ENCODE measurements at regions not wholly inside any gene's neighbourhood (a gene's known extent, or its start where the extent isn't known, plus 50 kb on each side); places are given as distances from the start of the nearest gene placed in this dataset.
"Not testable (repeated sequence)": the region's sequence is repeated elsewhere in the genome, so short reads cannot be mapped to it uniquely, and the experiment has no call there.

- no peak for DNase-seq
Measured at GRCh38 chr9:108270561-108270960, 585.2 kb downstream of the ACTL7B start.

- DNase-seq = no peak
Measured at GRCh38 chr9:108270051-108270450, 585.7 kb downstream of the ACTL7B start.

GRCh38 chr9:108269371-108269770 lies 586.4 kb downstream of the ACTL7B start:
- no peak for DNase-seq

DNA sequence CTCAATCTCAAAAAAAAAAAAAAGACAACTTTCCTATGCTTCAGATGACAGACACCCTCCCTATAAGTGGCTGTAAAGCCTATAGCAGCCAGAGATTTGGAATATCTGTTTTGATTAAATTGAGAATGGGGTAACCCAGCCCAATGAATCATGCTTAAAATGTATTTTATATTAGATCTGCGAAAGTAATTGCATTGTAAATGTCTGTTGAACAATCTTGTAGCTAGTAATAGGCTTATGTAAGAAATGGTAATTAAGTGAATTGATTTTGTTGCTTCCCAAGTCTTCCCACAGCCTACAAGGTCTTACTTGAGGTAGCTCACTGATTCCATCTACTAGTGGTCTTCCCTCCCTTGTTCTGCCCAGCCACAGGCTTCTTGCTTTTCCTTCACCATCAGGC lies 590.7 kb downstream of the ACTL7B start:
- DNase-seq = no peak

DNA sequence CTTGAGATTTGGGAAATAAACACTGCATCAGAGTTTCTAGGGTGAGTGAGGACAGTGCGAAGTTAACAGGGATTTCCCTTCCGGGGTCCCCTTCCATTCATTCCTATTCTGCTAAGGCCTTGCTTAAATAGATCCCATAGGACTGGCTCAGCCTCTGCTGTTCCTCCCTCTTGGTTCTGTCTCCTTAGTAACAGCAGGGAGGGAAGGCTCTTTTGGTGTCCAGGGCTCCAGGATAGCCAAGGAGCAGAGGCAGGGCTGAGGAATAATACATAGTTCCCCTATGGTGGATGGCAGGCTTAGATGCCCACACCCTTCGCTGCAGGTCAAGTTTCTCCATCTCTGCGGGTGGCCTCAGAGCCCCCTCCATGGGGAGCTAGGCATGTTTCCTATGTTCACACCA lies 591.7 kb downstream of the ACTL7B start:
- no peak for DNase-seq

DNA sequence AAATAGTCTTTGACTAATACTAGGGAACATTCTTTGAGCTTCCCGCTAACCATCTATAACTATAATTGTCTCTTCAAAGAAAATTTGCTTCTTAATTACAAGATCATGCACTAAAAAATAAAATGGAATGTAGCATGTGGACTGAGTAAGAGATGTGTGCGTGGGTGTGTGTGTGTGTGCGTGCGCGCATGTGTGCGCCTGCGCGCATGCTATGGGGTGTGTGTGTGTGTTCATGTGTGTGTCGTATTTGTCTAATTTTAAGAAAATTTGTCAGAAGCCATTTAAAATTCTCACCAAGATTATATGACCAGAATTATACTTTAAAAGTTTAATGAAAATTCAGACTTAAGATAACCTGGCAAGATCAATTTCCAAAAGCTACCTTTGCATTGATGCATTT lies 593.0 kb downstream of the ACTL7B start:
- DNase-seq = no peak

GRCh38 chr9:108259917-108260675 lies 595.7 kb downstream of the ACTL7B start:
- no peak for DNase-seq

- DNase-seq = no peak
Measured at GRCh38 chr9:108258640-108259039, 597.1 kb downstream of the ACTL7B start.

DNA sequence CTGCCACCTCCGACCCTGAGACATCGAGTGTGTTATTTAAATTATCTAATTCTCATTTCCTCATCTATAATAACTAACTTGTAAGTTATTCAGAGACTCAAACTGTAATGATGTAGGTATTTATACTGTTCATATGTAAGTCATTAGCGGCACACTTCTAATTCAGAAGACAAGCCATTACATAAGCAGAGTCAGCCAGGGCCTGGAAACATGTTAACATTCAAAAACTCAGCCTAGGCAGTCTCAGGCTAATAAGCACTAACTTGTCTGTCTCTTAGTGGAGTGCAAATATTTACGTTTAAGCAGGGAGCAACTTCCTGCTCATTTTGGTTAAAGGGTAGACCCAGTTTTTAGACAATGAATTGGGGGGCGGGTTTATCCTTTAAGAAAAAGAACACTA lies 598.4 kb downstream of the ACTL7B start:
- no peak for DNase-seq

DNA sequence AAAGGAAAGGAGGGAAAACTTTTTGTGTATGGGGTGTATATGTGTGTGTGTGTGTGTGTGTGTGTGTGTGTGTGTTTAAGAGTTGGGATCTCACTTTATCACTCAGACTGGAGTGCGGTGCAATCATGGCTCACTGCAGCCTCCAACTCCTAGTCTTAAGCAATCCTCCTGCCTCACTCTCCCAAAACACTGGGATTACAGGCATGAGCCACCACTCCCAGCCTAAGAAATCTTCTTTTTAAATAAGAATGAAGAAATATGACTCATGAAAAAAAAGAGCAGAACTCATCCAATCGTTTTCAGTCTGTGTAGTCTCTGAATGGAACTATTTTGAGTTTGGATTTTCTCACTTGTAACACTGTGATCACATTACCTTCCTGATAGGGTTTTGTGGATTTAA lies 601.5 kb downstream of the ACTL7B start:
- DNase-seq = no peak

- DNase-seq = not testable (repeated sequence)
Measured at GRCh38 chr9:108247391-108247790, 608.4 kb downstream of the ACTL7B start.

DNA sequence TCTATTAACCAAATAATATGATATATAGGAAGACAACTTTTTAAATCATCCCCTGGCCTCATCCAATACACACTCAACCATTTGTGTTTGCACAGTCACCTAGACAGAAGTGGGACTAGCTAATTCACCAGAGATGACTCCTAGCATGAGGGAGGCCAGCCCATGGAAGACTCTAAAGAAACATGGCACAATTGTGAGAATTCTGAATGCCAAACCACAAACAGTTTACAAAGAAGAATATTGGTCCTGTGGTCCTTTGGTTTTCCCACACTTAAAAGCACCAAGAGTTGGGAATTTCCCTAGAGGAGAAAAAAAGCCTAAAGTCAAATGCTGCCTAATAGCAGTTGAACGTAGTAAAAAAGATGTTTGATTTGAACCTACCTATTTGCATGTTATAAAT lies 609.9 kb downstream of the ACTL7B start:
- DNase-seq = no peak

GRCh38 chr9:108245331-108245730 lies 610.5 kb downstream of the ACTL7B start:
- DNase-seq = no peak

- DNase-seq = no peak
Measured at GRCh38 chr9:108244686-108245085, 611.1 kb downstream of the ACTL7B start.

DNA sequence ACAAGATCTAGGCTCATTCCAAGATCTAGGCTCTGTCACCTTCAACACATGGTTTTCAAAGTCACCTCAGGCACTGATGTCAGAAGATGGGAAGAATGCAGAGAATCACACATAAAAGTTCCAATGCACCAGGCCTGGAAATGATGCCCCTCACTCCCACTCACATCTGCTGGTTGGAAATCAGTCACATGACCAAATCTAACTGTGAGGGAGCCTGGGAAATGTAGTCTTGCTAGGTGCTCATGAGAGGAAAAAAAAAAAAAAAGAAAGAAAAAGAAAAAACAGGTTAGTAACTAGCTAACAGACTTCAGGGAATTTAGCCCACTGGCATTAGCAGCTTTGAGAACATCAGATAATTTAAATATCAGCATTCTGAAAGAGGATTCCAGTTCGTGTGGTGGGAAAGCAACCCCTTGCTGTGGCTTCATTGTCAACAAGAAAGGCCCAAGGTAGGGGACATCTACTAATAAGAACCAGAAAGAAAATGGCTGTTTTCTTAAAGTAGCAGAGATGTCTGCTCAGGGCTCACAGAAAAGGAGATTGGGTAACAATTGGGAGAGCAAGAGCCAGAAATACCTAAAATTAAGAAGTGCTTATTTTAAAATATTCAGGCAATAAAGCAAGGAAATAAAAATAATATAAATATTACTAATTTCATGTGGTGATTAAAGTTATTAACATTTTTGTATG lies 614.3 kb downstream of the ACTL7B start:
- DNase-seq = no peak

GRCh38 chr9:108239696-108240321 lies 616.0 kb downstream of the ACTL7B start:
- no peak for DNase-seq

DNA sequence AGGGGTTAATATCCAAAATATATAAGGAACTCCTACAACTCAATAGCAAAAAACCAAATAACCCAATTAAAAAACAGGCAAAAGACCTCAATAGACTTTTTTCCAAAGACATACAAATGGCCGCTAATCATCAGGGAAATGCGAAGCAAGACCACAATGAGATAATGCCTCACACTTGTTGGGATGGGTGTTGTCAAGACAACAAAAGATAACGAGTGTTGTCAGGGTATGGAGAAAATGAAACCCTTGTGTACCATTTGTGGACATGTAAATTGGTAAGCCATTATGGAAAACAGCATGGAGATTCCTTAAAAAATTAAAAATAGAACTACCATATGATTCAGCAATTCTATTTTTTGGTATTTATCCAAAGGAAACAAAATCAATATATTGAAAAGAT lies 620.2 kb downstream of the ACTL7B start:
- DNase-seq = no peak

- DNase-seq = no peak
Measured at GRCh38 chr9:108234811-108235210, 621.0 kb downstream of the ACTL7B start.

GRCh38 chr9:108225149-108225800 lies 630.5 kb downstream of the ACTL7B start:
- DNase-seq = no peak

GRCh38 chr9:108224716-108225115 lies 631.1 kb downstream of the ACTL7B start:
- DNase-seq = no peak

GRCh38 chr9:108219664-108220063 lies 636.1 kb downstream of the ACTL7B start:
- DNase-seq = no peak

DNA sequence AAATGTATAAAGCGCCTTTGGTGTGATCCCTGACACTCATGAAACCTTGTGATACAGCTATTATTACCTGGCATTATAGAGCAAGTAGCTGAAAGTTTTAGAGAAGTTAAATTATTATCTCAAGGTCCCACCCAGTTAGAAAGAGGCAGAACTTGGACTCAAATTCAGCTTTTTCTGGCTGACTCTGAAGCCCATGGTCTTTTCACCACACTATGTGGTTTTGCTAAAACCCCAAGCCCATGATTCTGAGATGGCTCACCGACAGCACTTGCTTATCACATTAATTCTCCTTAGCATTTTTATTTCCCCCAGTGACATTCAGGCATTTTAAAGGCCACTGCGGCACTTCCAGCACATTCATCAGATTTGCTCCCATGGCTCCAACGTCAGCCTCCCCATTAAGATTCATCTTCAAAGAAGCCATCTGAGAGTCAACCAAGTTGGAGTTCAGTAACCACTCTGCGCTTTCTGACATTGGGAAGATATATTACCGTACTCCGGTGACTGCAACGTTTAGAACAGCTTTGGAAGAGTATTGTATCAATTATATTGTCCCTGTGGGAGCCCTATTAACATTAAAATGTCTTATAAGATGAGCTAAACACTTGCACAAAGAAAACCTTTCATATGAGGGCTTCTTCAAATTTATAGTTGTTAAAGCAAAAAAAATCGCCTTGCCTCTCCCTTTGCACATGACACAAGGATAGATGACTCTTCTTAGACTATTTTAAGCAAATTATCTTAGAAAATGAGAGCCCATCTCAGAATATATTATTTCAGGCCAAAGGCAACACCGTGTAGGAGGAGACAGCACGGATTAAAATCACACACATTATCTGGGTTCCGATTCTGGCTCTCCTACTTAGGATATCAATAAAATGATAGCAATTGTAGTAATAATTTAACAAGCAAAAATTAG lies 638.1 kb downstream of the ACTL7B start:
- no peak for DNase-seq

DNA sequence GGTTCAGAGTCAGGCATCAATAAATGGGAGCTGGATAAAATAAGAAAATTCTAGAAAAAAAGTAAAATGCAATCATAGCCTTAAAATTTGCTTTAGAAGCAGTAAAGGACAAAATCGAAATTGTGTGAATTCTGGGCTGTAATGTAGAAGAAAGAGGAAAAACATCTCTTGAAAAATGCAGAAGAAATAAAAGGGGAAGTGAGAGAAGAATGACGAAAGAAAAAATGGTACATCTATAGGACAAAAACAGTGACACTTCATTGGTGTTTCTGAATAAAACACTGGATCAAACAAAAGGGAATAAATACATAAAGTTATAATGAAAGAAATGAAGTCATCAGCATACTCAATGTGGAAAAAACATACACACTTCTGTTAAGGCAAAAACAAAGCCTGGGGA lies 642.3 kb downstream of the ACTL7B start:
- DNase-seq = no peak
